ENCODE measurements at regions not wholly inside any gene's neighbourhood (a gene's known extent, or its start where the extent isn't known, plus 50 kb on each side); places are given as distances from the start of the nearest gene placed in this dataset.
"Not testable (repeated sequence)": the region's sequence is repeated elsewhere in the genome, so short reads cannot be mapped to it uniquely, and the experiment has no call there.

- Histone ChIP-seq H3K4me1 (no peaks in the 10 kb centered on the region), H3K27me3 (no peaks in the 10 kb centered on the region), H3K4me3 (no peak overlapping the region), H3K9me3 (no peaks in the 10 kb centered on the region), H3K27ac (no peak overlapping the region), H3K36me3 (no peaks in the 10 kb centered on the region)
- TF ChIP-seq POLR2A (IDR thresholded peaks at IDR 0.05) (no peak), EP300 (IDR thresholded peaks at IDR 0.05) (no peak), POLR2AphosphoS5 (IDR thresholded peaks at IDR 0.05) (no peak)
- TF ChIP-seq, protein P1, sequence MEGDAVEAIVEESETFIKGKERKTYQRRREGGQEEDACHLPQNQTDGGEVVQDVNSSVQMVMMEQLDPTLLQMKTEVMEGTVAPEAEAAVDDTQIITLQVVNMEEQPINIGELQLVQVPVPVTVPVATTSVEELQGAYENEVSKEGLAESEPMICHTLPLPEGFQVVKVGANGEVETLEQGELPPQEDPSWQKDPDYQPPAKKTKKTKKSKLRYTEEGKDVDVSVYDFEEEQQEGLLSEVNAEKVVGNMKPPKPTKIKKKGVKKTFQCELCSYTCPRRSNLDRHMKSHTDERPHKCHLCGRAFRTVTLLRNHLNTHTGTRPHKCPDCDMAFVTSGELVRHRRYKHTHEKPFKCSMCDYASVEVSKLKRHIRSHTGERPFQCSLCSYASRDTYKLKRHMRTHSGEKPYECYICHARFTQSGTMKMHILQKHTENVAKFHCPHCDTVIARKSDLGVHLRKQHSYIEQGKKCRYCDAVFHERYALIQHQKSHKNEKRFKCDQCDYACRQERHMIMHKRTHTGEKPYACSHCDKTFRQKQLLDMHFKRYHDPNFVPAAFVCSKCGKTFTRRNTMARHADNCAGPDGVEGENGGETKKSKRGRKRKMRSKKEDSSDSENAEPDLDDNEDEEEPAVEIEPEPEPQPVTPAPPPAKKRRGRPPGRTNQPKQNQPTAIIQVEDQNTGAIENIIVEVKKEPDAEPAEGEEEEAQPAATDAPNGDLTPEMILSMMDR (IDR thresholded peaks at IDR 0.05) = no peak
- ATAC-seq = no peak
These were observed 295.3 kb upstream of the TNC start for GRCh38 chr9:115413304-115413703.

DNA sequence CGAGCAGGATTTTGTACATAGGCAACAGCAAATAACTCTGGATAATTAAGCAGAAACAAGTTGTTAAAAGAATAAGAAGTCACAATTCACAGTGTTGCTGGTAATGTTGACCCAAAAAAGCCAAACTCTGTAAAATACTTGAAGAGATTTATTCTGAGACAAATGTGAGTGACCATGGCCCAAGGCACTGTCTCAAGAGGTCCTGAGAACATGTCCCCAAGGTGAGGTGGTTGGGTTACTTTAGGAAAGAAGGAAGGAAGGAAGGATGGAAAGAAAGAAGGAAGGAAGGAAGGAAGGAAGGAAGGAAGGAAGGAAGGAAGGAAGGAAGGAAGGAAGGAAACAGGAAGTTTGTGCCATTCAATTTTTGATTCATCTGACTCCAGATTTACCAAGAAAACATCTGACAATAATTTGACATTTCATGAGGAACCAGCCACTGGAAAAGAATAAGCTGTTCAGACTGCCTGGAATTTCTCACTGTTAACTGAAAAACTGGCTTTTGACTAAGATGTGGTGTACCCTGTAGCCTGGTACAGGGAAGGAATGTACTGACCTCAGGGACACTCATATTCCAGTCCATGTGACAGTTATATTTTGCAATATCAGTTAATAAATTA is 295.9 kb upstream of the TNC start:
- Histone ChIP-seq H3K27me3 (no peaks in the 10 kb centered on the region), H3K4me1 (no peaks in the 10 kb centered on the region), H3K9me3 (no peaks in the 10 kb centered on the region), H3K27ac (no peak overlapping the region), H3K4me3 (no peak overlapping the region), H3K36me3 (no peaks in the 10 kb centered on the region)
- no peak for TF ChIP-seq POLR2A (IDR thresholded peaks at IDR 0.05)
- no peak for TF ChIP-seq EP300 (IDR thresholded peaks at IDR 0.05)
- TF ChIP-seq POLR2AphosphoS5 (IDR thresholded peaks at IDR 0.05) = no peak
- TF ChIP-seq, protein P1 (IDR thresholded peaks at IDR 0.05) = no peak
- ATAC-seq = no peak
- 36 to 75% methylated on average over 1 of the region's 1 CpG for WGBS, 2 donors (ENCODE audit: low coverage in 1 of 2)

- Histone ChIP-seq H3K27ac (no peak overlapping the region), H3K4me3 (no peak overlapping the region), H3K27me3 (no peaks in the 10 kb centered on the region), H3K4me1 (no peaks in the 10 kb centered on the region), H3K9me3 (no peaks in the 10 kb centered on the region), H3K36me3 (no peaks in the 10 kb centered on the region)
- ATAC-seq = no peak
- TF ChIP-seq, protein P1 (IDR thresholded peaks at IDR 0.05) = no peak
- TF ChIP-seq POLR2A (IDR thresholded peaks at IDR 0.05) (no peak), EP300 (IDR thresholded peaks at IDR 0.05) (no peak), POLR2AphosphoS5 (IDR thresholded peaks at IDR 0.05) (no peak)
- WGBS, 2 donors (ENCODE audit: low coverage in 1 of 2) = 92 to 100% methylated on average over 1 of the region's 1 CpG
These were observed 296.6 kb upstream of the TNC start for GRCh38 chr9:115414561-115414960.

DNA sequence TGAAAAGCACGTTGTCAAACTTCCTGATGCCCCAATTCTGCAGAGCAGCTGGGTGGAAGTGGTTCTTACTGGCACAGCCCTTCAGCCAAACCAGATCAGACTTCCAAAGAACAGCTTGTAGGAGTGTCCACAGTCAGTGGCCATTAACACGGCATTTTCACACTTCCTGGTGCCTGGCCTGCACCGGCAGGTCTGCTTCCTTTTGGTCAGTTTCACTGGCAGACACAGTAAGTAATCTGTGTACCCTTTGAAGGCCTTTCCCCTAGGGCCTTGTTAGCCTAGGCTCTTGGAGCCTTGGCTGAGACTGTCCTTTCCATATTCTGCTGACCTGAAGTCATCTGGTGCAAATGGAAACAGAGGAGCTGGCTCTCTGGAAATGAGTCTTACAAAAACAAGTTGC is 297.5 kb upstream of the TNC start:
- Histone ChIP-seq H3K9me3 (peaks cover 0 to 2% (median 0%) of the 10 kb centered on the region in 3 donors), H3K4me3 (no peak overlapping the region), H3K27me3 (no peaks in the 10 kb centered on the region), H3K4me1 (no peaks in the 10 kb centered on the region), H3K36me3 (no peaks in the 10 kb centered on the region), H3K27ac (no peak overlapping the region)
- ATAC-seq = no peak
- TF ChIP-seq POLR2AphosphoS5 (IDR thresholded peaks at IDR 0.05) (no peak), POLR2A (IDR thresholded peaks at IDR 0.05) (no peak), EP300 (IDR thresholded peaks at IDR 0.05) (no peak)
- TF ChIP-seq, protein P1 (IDR thresholded peaks at IDR 0.05) = no peak
- WGBS, 2 donors (ENCODE audit: low coverage in 1 of 2) = 67 to 91% methylated on average over 2 to 3 of the region's 3 CpGs

DNA sequence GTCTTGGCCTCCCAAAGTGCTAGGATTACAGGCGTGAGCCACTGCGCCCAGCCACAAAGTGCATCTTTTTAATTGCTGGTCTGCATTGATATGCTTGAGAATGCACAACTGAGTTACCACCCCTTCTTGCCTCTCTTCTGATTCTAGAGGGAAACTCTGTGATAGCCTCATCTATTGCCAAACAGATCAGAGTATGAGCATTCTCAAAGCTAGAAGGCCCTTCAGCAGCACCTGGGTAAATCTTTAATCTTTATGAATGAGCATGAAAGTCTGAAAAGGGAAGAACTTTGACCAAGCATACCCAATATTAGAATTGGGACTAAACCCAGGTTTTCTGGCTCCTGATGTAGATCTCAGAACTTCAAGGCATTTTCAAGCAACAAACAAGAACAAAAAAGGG is 298.3 kb upstream of the TNC start:
- Histone ChIP-seq H3K36me3 (no peaks in the 10 kb centered on the region), H3K27ac (no peak overlapping the region), H3K4me1 (no peaks in the 10 kb centered on the region), H3K9me3 (peaks cover 0 to 10% (median 0%) of the 10 kb centered on the region in 3 donors), H3K27me3 (no peaks in the 10 kb centered on the region), H3K4me3 (no peak overlapping the region)
- TF ChIP-seq POLR2A (IDR thresholded peaks at IDR 0.05) = no peak
- no peak for TF ChIP-seq EP300 (IDR thresholded peaks at IDR 0.05)
- no peak for TF ChIP-seq POLR2AphosphoS5 (IDR thresholded peaks at IDR 0.05)
- TF ChIP-seq, protein P1 (IDR thresholded peaks at IDR 0.05) = no peak
- WGBS, 2 donors (ENCODE audit: low coverage in 1 of 2) = no CpG with 5 or more reads among the region's 2 CpGs
- ATAC-seq = no peak

DNA sequence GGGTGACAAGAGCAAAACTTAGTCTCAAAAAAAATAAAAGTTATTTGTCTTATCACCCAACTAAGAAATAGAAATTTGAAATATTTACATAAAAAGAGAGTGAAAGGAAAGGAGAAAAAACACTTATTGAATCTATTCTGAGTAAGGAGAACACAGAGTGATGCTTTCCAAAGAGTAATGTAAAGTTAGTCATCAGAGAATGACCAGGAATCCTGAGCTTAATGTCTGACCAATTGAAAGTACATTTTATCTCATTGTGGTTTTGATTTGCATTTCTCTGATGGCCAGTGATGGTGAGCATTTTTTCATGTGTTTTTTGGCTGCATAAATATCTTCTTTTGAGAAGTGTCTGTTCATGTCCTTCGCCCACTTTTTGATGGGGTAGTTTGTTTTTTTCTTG is 300.2 kb upstream of the TNC start:
- not testable (repeated sequence) for ATAC-seq, H3K27me3 ChIP-seq, H3K4me3 ChIP-seq, H3K36me3 ChIP-seq, H3K4me1 ChIP-seq, H3K27ac ChIP-seq
- 79 to 85% methylated on average over 1 of the region's 1 CpG for WGBS, 2 donors (ENCODE audit: low coverage in 1 of 2)
- H3K9me3 ChIP-seq = peaks cover 0 to 15% (median 0%) of the 10 kb centered on the region in 3 donors
